ENCODE measurements at regions not wholly inside any gene's neighbourhood (a gene's known extent, or its start where the extent isn't known, plus 50 kb on each side); places are given as distances from the start of the nearest gene placed in this dataset.
"Not testable (repeated sequence)": the region's sequence is repeated elsewhere in the genome, so short reads cannot be mapped to it uniquely, and the experiment has no call there.

- DNase-seq: no peak
Measured at GRCh38 chr6:21710908-21711627, 117.5 kb downstream of the SOX4 start.

- DNase-seq: no peak
Measured at GRCh38 chr6:21712213-21712612, 118.7 kb downstream of the SOX4 start.

- DNase-seq: no peak
Measured at GRCh38 chr6:21713481-21713880, 119.9 kb downstream of the SOX4 start.

- DNase-seq: no peak
Measured at GRCh38 chr6:21715180-21715579, 121.6 kb downstream of the SOX4 start.

GRCh38 chr6:21722510-21722909 lies 129.0 kb downstream of the SOX4 start:
- DNase-seq: no peak

GRCh38 chr6:21726676-21727075 lies 133.1 kb downstream of the SOX4 start:
- DNase-seq: no peak

GRCh38 chr6:21728141-21728540 lies 134.6 kb downstream of the SOX4 start:
- DNase-seq: no peak

- no peak for DNase-seq
Measured at GRCh38 chr6:21729431-21729830, 135.9 kb downstream of the SOX4 start.

- DNase-seq: no peak
Measured at GRCh38 chr6:21730533-21730932, 137.0 kb downstream of the SOX4 start.

- no peak for DNase-seq
Measured at GRCh38 chr6:21731411-21732031, 138.0 kb downstream of the SOX4 start.

- DNase-seq: not testable (repeated sequence)
Measured at GRCh38 chr6:21732032-21732730, 138.6 kb downstream of the SOX4 start.

GRCh38 chr6:21732731-21733130 lies 139.2 kb downstream of the SOX4 start:
- DNase-seq: no peak

GRCh38 chr6:21733311-21733710 lies 139.8 kb downstream of the SOX4 start:
- DNase-seq: no peak

GRCh38 chr6:21734204-21734603 lies 140.7 kb downstream of the SOX4 start:
- DNase-seq: no peak

GRCh38 chr6:21738180-21739094 lies 144.9 kb downstream of the SOX4 start:
- DNase-seq: no peak

GRCh38 chr6:21739241-21739640 lies 145.7 kb downstream of the SOX4 start:
- DNase-seq: no peak

- DNase-seq: no peak
Measured at GRCh38 chr6:21739838-21740237, 146.3 kb downstream of the SOX4 start.

- DNase-seq: no peak
Measured at GRCh38 chr6:21740376-21741124, 147.0 kb downstream of the SOX4 start.

- DNase-seq: no peak
Measured at GRCh38 chr6:21741221-21742109, 147.9 kb downstream of the SOX4 start.

GRCh38 chr6:21742238-21742660 lies 148.7 kb downstream of the SOX4 start:
- no peak for DNase-seq

GRCh38 chr6:21744331-21744730 lies 150.8 kb downstream of the SOX4 start:
- DNase-seq: no peak

Measured in NCI-H2171 (cell line).